Upper lobe of left lung (tissue), 4 donors: ENCODE measurements at regions not wholly inside any gene's neighbourhood (a gene's known extent, or its start where the extent isn't known, plus 50 kb on each side); places are given as distances from the start of the nearest gene placed in this dataset.

Experiments used
- EP300 ChIP-seq, 4 donors: sonication (generic); formaldehyde crosslinking; IDR thresholded peaks; one replicate each; pipeline ENCODE4 v1.5.1; 2017; ENCODE audit warnings: antibody characterized with exemption in 4 of 4, control low read depth in 2 of 4
- POLR2A ChIP-seq, 4 donors: fragments of 450-650 bp; IDR thresholded peaks; one replicate each; pipeline ENCODE4 v1.5.1; 2016 to 2017; ENCODE audit warnings: antibody characterized with exemption in 4 of 4, mild to moderate bottlenecking in 2 of 4
- POLR2AphosphoS5 ChIP-seq, 2 donors: sonication (generic); formaldehyde crosslinking; IDR thresholded peaks; one replicate each; pipeline ENCODE4 v1.5.1; 2017; ENCODE audit warnings: antibody characterized with exemption in 2 of 2
- TF ChIP-seq, protein P1 (sequence below), 6 experiments: fragments of 450-650 bp in 4 of 6; fragments of 200-600 bp in 2 of 6; sonication (generic) in 2 of 6; IDR thresholded peaks; one replicate each; pipeline ENCODE4 v1.5.1; 2016 to 2019; ENCODE audit warnings: antibody characterized with exemption in 6 of 6

DNA sequence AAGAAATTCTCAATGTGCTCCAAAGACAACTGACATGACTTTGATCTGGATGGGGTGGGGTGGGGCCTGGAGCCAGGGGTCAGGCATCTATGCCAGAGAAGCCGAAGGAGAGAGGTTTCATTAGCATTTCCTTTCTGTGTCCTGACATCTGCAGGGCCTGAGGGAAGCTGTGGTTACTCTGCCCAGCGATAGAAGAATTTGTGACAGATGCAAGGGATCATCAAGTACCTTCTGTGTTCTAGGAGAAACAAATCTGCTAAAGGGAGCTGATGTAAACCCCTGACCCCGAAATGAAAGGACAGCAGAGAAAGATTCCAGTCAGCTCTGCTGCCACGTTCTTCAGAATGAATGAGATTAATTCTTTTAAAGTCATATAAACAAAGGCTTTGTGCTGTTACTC is 335.7 kb downstream of the PRELID2 start:
- TF ChIP-seq, protein P1, sequence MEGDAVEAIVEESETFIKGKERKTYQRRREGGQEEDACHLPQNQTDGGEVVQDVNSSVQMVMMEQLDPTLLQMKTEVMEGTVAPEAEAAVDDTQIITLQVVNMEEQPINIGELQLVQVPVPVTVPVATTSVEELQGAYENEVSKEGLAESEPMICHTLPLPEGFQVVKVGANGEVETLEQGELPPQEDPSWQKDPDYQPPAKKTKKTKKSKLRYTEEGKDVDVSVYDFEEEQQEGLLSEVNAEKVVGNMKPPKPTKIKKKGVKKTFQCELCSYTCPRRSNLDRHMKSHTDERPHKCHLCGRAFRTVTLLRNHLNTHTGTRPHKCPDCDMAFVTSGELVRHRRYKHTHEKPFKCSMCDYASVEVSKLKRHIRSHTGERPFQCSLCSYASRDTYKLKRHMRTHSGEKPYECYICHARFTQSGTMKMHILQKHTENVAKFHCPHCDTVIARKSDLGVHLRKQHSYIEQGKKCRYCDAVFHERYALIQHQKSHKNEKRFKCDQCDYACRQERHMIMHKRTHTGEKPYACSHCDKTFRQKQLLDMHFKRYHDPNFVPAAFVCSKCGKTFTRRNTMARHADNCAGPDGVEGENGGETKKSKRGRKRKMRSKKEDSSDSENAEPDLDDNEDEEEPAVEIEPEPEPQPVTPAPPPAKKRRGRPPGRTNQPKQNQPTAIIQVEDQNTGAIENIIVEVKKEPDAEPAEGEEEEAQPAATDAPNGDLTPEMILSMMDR (IDR thresholded peaks at IDR 0.05): no peak
- TF ChIP-seq POLR2A (IDR thresholded peaks at IDR 0.05): no peak
- TF ChIP-seq POLR2AphosphoS5 (IDR thresholded peaks at IDR 0.05): no peak
- no peak for TF ChIP-seq EP300 (IDR thresholded peaks at IDR 0.05)
